GM04503 (cell line): ENCODE measurements at regions not wholly inside any gene's neighbourhood (a gene's known extent, or its start where the extent isn't known, plus 50 kb on each side); places are given as distances from the start of the nearest gene placed in this dataset.
"Not testable (repeated sequence)": the region's sequence is repeated elsewhere in the genome, so short reads cannot be mapped to it uniquely, and the experiment has no call there.

Experiments
- DNase-seq: peaks from one replicate; pipeline ENCODE4 v3.0.0-alpha.2; 2012; ENCODE audit warnings: low read depth

DNA sequence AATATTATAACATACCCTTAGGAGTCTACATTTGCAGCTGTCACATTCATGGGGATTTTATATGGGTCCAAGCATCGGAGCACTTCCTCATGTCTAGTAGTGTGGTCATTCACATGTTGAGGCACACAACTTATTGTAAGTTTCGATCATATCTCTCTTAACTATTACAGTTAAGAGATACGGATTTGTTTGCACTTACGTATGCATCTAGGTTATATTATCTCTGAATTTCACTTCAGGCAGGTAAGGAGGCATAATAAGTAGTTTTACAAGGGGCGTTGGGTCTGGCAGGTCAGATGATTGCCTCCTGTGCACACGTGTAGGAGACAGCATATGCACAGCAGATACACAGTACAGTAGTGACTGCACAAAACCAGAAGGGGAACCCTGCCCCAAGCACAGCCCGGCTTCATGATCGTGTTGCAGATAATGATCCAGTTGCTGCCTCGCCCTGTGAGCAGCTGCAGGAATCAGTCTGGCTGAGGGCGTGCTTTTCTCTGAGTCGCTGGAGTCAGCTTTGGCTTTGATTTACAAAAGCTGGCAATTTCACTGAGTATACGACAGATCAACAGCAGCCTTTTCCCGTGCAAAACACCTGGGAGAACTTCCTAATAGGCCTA, 302.9 kb upstream of the GATB start:
- DNase-seq, result no peak

DNA sequence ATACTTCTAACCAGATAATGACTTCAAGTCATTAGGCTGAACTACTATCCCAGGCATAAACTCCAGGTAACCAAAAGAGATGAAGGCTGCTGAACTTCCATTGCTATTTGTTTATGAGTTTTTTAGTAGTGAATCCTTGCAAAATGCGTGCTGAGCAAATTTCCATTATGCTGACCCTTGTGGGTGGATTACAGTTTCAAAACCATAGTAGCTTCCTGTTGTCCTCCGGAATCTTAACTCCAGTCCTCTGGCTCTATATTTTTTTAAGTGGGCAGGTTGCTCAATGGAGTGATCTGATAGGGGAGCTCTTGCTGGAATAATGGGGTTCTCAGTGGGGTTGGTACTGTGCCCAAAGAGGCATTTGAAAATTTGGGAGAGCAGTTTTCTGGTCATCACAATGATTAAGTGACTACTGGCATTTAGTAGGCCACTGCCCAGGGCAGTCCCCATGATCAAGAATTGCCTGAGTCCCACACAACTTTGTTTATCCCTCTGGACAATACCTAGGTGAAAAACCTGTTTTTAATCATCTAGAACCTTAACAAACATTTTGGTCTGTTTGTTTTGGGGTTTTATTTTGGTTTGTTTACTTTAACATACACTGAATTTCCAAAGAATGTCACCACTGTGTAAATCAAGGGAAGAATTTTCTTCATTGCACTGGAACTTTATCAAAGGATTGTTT, 302.3 kb upstream of the GATB start:
- DNase-seq, result no peak

DNA sequence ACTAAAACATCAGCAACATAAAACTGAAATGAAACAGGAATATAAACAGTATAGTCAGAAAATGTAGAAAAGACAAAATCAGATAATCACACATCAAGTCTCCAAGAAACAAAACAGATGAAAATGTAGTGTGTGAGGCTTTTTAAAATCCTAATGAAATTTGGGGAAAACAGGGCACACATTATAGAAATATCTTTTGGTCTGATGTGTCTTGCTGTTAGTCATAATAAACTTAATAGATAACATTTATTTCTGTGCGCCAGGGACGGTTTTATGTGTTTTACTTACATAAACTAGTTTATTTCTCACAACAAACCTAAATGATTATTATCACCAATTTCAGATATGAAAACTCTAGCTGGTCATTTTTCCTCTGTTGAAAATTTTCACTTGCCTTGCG, 293.9 kb upstream of the GATB start:
- no peak for DNase-seq

DNA sequence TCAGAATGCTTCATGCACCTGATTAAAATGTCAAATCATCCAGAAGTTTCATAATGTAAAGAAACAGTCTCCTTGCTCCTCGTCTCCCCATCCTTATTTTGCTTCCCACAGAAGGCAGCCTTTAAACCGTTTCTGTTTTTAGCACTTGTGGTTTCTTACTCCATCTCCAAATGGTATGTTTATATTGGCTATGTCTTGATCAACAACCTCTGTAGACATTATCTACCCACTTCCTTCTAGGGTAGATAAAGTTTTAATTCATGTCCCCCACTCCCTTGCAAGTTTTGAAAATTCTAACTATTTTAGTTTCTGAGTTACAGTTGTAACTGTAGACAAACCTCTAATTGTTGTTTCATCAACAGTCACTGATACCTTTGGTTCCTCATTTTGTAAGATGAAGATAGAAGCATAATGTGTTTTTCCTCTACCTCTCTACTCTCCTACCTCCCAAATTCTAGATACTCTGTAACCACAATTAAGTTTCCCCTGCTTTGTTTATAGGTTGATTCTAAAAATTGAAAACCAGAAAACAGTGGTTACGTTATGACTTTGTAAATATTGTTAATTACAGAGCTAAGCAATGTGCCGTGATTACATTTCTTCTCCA, 291.7 kb upstream of the GATB start:
- DNase-seq, result no peak

DNA sequence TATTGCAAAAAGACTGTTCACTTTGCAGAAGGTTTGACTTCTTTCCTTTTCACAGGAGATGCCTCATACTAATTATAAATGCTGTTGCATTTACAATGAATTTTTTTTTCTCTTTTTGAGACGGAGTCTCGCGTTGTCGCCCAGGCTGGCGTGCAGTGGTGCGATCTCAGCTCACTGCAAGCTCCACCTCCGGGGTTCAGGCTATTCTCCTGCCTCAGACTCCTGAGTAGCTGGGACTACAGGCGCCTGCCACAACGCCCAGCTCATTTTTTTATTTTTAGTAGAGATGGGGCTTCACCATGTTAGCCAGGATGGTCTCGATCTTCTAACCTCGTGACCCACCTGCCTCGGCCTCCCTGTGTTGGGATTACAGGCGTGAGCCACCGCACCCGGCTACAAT, 290.5 kb upstream of the GATB start:
- DNase-seq, result not testable (repeated sequence)

DNA sequence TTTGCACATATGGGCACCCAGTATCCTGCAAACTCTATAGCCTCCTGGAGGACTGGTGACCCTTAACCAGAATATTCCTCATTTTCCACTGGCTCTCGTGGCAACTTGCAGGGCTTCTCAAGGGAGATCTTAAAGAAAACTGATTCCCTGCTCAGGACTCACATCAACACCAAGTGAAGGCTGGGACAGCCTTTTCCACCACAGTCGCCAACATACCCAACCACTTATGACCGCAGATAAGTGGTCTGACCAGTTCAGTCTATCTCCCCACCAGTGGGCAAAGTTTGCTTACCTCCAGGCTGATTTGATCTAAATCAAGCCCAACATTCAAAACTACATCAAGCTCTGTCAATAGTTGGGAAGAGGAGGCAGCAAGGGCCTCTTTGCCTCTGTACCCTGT, 289.3 kb upstream of the GATB start:
- no peak for DNase-seq

DNA sequence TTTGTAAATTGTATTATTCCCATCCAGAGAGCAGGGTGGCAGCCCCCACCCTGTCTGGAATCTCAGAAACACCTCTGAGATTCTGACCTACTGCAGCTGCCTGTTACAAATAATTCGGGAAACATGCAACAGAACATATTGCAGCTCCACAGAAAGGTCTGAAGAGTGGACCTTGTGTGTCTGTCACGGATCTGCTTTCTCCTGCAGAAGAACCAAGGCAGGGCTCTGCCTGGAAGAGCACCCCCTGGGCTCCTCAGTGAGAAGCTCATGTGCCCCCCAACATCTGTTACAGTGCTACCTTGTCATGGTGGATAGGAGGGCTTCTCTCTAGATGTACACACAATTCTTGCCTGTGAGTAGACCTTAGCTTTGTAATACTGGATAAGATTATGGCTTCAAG, 286.6 kb upstream of the GATB start:
- no peak for DNase-seq

DNA sequence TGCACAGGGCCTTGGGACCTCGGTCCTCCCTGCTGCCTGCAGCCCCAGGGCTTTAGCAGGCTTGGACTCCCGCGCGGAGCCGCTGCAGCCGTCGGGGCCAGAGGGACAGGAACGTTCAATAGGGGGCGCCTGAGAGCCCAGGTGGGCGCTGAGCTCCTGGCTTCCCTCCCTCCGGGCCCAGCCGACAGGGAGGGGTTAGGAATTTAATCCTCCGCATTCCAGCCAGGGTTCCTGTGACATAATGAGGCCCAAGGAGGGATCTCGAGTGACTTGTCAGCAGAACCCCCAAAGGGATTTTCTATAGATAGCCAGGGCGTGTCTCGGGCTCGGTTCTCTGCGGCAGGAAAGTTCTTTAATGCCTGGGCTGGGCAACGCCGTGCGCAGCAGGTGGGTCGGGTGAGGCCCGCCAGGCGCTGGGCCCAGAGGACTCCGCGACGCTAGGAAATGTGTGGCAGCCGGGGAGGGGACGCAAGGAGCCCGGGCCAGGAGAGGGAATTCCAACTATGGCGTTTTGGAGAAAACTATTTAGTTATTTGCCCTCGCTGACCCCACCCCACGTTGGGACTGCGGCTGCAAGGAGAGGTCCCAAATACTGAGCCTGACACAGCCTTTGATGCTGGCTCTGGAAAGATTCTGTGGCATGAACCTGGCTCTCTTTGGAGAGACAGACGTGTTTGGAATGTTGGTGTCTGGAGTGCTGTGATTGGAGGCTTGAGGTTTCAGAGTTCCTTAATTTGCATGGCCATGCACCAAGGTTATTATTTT, 285.2 kb upstream of the GATB start:
- no peak for DNase-seq

DNA sequence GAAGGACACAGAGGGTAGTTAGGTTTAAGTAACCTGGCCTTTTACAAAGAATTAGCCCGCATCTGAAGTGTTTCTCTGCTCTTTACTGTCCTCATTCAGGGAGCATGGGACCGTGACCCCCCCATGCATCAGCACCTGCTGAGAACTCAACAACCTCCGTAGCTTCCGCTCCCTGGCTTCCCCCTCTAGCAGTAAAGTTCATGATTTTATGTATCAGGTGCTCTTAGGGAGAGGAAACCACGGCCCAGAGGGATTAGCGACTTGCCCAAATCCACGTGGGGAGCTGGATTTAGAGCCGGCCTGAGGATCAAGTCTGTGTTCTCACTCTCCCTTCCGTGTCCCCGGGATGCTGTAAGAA, 284.6 kb upstream of the GATB start:
- DNase-seq, result no peak

DNA sequence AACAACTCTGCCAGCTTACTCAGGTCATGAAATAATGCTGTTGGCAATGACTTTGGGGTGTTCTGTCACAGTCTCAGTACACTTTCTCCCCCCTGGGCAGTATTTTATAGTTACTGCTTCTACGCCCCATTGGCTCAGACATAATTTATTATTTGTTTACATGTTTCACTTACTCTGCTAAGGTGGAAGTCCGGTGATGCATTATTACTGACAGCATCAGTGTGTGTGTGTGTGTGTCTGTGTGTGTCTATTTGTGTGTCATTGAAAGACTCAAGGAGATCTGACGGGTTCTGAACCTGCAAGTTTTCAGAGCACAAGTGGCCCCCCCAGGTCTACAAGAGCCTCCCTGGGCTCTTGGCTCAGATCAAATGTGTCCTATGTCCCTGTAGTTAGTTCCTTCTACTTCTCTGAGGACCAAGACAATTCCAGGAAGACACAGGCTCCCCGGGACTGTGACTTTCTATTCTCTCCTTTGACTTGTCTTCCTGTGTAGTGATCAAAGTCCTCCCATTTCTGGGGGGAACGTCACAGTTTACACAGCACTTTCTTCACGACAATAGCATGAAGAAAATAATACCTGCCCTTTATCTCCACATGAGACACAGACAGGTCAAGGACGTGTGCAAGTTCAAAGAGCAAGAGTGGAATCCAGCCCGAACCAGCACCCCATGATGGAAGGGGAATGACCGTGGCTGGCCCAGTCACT, 283.7 kb upstream of the GATB start:
- DNase-seq, result no peak

DNA sequence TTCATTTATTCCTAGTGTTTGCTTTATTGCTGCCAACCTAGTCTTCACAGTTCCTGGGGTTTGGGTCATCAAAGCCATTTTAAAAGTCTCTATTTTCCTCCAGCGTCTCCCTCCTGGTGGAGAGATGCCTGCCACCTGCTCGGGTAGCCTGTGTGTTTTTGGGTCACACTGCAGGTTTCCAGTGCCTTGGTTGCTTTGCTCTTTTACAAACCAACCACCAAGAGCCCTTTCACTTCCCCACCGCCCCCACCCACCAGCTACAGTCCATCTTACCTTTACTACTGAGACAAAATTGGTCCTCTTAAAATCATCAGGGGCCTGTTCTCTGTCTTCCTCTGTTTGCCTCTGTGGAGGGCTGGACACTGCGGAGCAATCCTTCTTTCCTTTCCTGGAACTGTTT, 280.5 kb upstream of the GATB start:
- DNase-seq, result no peak

DNA sequence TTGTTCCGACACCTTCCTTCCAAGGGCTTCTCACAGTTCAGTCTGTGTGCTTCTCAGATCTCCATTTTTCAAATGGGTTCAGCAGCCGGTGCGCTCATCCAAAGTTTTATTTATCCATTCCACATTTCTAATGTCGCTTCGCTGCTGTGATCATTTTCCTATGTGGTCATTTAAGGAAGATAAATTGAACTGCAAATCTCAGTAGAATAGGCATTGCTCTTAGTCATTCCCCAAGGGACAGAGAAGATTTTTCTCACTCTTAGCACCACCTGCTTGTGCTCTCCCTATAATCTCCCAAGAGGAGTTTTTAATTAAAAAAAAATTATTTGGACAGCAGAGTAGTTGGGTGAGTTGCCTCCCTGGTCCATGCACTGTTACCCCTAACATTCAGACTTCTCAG, 278.9 kb upstream of the GATB start:
- no peak for DNase-seq

DNA sequence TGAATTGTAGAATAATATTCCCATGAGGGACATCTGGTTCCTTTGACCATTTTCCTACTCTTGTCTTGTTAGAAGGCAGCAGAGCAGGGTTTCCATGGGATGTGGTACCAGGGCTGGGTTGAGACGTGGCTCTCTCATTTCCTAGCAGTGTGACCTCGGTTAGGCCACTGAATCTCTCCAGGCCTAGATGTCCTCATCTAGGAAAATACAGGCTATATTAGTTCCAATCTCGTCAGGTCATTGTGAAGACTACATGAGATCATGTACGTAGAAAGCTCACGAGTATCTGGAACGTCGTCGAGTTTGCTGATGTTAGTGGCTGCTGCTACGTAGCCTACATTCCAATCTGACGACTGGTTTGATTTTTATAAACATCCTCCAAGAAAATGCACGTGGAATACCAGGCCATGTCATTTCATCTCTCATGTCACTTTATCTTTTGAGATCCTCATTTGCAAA, 278.2 kb upstream of the GATB start:
- DNase-seq, result no peak

DNA sequence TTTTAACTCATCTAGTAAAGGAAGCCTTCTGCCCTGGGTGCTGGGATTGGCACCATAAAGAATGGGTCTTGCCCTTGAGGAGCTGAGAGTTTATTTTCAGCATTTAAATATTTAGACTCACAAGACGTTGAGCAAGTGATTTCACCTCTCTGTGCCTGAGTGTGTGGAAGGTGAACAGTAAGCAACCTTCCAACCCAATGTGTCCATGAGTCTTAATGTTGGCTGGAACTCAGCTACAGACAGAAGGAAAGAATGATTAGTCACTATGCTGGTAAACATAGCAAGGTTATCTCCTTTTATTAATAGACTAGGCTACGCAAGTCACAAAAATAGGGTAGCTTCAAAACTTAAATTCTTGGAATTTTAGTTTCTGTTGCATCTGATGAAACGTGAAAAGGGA, 277.4 kb upstream of the GATB start:
- DNase-seq, result no peak

DNA sequence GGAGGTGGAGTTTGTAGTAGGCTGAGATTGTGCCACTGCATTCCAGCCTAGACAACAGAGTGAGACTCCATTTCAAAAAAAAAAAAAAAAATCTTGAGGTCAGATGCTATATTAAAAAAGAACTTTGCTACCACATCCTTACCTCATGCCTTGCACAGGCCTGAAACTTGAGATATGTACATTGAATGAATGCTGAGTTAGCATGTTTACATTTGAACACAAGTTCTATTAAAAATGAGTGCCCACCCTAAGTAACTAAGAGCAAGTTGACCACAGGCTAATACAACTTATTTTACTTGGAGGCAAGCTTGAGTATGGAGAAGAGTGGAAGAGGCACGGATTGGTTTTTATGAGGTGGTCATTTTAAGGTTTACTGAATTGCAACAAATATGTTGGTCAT, 276.6 kb upstream of the GATB start:
- DNase-seq, result no peak

DNA sequence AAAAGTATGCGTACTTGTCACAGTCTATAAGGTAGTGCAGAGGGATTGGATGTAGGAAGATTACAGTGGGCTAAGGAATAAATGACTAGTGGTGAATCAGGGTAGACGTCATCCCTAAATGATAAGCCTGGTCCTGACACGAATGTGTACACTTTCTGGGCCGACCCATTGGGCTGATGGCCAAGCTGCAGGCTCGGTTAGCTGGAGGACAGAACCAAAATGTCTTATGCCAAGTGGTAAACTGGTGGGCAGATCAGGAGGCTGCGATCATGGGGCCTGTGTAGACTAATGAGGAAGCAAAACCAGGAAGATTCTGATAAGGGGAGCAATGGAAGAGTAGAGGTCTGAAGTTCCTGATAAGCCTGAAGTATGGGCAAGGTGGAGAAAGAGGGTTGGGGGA, 272.8 kb upstream of the GATB start:
- no peak for DNase-seq

DNA sequence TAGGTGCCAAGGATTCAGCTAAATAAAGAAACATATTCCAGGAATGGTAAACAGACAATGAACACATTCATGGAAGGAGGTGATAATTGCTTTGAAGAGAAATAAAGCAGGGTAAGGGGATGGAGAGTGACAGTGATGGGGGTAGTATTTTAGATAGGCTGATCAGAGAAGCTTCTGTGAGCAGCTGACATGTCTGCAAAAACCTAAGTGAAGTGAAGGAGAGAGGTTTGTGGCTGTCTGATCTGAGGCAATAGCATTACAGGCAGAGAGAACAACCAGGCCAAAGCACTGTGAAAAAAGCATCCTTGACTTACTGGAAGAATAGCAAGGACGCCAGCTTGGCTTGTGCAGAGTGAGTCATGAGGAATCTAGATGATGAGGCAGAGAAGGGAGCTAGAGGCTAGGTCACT, 271.9 kb upstream of the GATB start:
- DNase-seq, result peak; percentile 77

DNA sequence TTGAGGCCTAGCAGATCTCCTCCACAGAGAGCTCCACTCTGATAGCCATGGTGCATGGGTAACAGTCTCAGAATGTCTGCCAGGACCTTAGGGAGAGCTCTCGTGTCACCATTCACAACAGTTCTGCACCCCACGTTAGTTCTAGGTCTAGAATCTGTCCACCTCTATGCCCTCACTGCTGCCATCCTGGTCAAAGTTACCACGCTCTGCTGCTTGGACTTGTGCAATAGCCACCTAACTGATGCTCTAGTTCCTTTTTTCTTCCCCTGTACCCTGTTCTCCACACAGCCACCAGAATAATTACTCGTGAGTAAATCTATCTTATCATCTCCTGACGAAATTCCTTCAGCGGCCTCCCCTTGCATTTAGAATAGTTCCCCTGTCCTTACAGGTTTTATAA, 268.8 kb upstream of the GATB start:
- no peak for DNase-seq

DNA sequence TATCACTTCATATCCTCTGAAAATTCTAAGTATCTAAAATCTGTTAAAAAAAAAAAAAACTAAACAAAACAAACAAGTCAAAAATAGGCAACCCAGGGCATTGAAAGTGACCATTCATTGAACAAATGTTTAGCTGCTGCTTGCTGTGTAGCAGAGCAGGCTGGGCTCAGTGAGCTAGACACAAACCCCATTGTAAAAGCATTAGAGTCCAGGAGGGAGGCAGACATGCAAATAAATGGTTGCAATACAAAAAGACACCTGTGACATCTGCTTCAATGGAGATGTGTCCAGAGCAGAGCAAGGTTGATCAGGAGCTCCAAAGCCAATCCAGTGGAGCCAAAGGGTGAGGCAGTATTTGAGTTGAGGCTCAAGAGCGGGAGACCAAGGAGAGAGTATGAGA, 267.3 kb upstream of the GATB start:
- DNase-seq, result no peak

DNA sequence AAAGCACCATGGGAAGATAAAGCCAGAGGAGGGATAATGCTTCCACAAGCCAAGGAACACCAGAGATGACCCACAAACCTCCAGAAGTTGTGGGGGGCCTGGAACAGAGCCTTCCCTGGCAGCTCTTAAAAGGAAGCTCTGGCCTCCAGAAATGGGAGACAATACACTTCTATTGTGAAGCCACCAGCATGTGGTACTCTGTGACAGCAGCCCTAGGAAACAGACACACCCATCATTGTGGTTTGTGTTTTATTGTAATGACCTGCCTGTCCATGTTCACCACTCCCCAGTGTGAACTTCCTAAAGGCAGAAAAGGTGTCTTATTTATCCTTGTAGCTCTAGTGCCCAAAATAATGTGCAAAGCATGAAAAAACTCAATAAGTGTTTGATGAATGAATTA, 264.1 kb upstream of the GATB start:
- DNase-seq, result no peak

DNA sequence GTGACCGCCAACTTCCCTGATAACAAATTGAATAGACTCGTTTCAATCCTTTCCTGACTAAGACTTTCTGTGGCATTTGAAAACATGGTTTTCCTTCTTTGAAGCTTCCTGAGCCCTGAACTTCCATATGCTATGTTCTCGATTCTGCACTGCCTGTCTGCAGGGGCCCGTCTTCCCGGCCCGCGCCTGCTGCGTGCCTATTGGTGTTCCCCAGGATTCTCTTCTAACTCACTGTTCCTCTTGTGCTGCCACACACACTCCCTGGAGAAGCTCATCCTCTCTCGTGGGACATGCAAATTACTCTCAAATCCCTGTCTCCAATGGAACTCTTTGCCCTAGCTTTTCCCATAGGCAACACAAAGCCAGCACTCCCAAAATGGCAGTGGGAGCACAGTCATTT, 262.9 kb upstream of the GATB start:
- DNase-seq, result no peak

DNA sequence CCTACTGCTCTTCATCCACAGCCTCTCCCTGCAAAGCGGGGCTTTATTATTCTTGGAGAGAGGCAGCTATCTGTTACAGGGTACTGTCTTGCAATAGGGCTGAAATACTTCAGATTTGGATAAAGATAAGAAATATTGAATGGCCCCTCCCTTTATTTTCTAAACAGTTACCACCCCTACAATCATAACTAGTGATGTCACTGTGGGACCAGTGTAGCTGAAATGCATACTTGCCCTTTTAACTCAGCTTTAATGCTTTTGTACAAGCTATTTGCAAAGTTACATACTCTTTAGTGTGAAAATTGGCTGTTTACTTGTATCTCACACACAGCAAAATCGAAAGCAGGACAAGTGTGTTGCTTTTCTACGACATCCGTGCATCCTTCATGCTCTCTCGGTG, 261.7 kb upstream of the GATB start:
- DNase-seq, result no peak
